ENCODE measurements at regions not wholly inside any gene's neighbourhood (a gene's known extent, or its start where the extent isn't known, plus 50 kb on each side); places are given as distances from the start of the nearest gene placed in this dataset.

GRCh38 chr2:173806761-173807160 is 158.4 kb downstream of the SP3 start:
- TF ChIP-seq CTCF (IDR thresholded peaks at IDR 0.05; ENCODE audit: low read depth, low read length, poor library complexity, severe bottlenecking) (no peak), EZH2phosphoT487 (IDR thresholded peaks at IDR 0.05; ENCODE audit: borderline replicate concordance, low read length) (no peak)
